ENCODE measurements at regions not wholly inside any gene's neighbourhood (a gene's known extent, or its start where the extent isn't known, plus 50 kb on each side); places are given as distances from the start of the nearest gene placed in this dataset.

DNA sequence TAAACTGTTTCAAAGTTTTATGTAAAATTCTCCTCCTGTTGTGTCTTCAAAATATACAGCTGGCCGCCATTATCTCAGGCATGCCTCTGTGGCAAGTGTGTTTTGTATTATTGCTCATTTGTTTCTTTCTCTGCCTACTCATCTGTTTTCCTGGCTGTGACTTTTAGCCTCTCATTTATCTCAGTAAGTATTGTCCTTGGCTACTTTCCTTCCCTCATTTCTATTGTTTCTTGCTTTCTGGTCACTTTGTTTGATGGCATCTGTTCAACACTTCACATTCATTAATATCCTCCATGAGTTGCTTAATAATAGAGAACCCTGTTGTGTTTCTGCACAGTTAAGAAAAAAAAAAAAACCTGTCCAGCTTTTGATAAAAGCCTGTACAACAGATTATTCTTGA, 869.4 kb downstream of the PCDH17 start:
- TF ChIP-seq CTCF (IDR thresholded peaks at IDR 0.05) (no peak), POLR2AphosphoS5 (IDR thresholded peaks at IDR 0.05) (no peak), POLR2A (IDR thresholded peaks at IDR 0.05) (no peak)

All from prostate gland (tissue), 2 donors.